Colon (tissue), 2 donors: ENCODE measurements at regions not wholly inside any gene's neighbourhood (a gene's known extent, or its start where the extent isn't known, plus 50 kb on each side); places are given as distances from the start of the nearest gene placed in this dataset.

Experiments
- FAIRE-seq: peaks from 2 replicates; lab custom pipeline; 2012; peaks lifted over from hg19 to GRCh38; lab: Jason Lieb, UNC
- donor health status: control.
- donor health status: control.

- no peak for FAIRE-seq
These were observed 95.6 kb upstream of the TPM1 start for GRCh38 chr15:62946940-62947339.

DNA sequence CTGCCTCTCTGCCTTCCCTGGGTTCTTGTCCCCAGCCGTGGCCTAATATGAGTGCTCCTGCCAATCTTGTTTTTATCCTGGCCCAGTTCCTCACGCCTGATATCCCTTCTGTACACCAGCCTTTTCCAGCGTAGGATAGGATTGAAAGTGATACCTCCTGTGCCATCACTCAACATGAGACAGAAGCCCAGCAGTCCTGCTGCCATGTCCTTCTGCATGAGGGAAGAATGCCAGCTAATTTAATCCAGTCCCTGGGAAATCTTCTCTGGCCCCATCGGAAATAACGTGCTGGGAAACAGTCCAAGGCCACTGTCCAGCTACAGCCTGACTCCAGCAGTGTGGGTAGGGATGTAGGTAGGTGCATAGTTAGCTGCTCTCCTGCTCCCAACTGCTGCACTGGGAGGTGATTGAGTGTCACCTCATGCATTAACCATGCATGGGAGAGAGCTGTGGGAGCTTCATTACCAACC, 92.0 kb upstream of the TPM1 start:
- FAIRE-seq = no peak

- FAIRE-seq = no peak
These were observed 91.1 kb upstream of the TPM1 start for GRCh38 chr15:62951481-62951880.

GRCh38 chr15:62953021-62953420, 89.5 kb upstream of the TPM1 start:
- FAIRE-seq = no peak

GRCh38 chr15:62953496-62954045, 89.0 kb upstream of the TPM1 start:
- no peak for FAIRE-seq

GRCh38 chr15:62957130-62957529, 85.4 kb upstream of the TPM1 start:
- FAIRE-seq = no peak

DNA sequence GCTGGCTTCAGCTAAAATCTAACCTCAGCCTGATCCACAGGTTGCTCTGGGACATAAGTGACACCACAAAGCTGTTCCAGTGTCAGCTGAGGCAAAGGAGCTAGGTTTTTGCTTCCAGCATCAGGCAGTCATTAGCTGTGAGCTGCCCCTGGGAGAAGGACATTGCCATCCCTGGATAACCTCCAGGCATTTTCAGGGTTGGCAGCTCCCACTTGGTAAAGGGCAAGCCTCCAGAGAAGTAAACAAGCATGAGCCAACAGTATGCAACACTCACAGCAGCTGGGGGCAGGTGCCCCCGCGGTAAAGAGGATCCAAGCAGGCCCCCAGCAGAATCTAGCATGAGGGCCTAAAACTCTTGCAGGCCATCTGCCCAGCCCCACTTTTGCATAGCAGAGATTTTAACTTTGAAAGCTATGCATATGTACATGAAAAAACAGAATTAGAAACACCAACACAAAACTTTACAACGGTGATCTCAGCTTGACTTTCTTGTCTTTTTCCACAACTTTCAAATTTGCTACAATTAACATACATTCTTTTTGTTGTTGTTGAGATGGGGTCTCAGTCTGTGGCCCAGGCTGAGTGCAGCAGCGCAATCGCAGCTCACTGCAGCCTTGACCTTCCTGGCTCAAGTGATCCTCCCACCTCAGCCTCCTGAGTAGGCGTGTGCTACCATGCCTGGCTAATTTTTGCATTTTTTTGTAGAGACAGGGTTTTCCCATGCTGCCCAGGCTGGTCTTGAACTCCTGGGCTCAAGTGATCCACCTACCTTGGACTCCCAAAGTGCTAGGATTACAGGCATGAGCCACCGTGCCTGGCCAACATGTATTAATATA, 83.8 kb upstream of the TPM1 start:
- no peak for FAIRE-seq

DNA sequence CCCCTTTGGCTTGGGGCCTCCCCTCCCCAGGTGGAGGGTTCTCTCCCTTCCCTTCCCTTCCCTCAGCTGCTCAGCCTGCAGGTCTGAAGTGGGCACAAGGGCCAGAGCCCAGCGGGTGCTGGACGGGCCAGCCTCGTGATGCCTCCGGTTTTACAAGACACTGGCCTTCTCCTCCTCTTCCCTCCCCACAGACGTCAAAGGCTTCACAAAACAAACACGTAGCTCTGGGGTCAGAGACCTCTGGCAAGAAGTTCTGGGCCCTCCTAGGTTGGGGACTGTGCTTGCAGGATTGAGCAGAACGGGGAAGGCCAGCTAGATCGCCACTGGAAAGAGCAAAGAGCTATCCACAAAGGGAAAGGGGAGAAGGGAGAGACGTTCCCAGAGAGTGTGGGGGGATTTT, 81.4 kb upstream of the TPM1 start:
- FAIRE-seq = no peak

DNA sequence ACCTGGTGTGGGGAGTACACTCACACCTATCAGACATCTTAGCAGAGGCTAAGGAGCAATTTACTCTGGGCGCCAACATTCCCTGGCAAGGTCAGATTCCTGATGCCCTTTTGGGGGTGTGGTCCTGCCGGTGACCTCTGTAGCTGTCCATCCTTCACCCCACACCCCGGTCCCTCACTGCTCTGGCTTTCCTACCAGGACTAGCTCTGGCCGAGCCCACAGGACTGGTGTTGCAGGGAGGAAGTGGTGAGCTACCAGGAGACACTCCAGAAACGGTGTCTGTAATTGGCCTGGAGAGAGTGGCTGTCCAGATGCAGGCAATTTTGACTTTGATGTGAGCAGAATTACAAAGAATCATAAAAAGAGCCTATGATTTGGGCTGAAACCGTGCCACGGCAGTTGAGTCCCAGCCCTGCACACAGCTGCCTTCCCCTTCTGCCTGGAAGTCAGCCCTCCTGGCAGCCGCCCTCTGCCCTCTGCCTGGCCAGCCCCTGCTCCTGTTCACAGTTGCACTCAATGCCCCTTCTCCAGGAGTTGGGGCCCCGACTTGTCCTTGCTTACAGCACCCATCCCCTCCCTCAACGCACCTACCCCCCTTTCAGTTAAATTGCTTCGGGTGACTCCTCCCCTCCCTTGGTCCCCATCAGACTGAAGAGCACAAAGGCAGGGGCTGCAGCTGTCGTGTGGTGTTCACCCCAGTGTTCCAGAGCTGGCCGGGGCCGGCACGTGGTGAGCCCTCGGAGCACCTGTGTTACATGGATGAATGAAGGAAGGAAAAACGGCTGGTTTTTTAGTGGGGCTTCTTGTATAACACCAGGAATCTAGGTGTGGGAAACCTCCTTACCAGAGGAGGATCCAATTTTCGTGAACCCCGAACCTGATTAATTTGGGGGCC, 80.2 kb upstream of the TPM1 start:
- FAIRE-seq = no peak

- no peak for FAIRE-seq
These were observed 78.3 kb upstream of the TPM1 start for GRCh38 chr15:62964251-62964650.

DNA sequence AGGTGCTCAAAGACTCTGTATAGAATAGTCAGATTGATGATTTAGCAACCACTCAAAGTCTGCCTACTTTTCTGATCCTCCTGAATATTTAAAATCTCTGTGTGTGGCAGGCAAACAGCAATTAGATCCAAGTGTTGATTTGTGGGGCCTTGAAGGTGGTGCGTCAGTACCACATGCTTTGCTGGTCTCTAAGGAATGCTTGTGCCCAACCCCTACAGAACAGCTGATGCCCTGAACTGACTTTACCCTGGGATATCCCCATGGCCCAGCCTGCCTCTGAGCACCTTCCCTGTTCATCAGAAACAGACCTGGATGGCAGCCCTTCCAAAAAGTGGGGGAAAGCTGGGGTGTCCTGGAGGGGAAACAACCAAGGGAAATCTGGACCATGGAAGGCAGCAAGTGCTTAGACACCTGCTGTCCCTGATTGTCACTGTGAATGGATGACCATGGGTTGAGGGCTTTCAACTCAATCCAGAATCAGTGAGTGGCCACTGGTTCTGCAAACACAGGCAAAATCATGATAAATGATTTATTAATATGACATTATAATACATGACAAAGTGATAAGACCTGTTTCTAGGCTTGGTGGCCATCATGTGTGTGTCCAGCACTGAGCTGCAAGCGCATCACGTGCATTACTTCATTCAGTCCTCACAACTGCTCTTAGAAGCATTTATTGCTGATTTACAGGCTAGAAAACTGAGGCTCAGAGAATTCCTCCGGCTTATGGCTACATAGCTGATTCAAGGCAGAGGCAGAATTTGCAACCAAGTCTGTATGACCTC, 76.1 kb upstream of the TPM1 start:
- FAIRE-seq = no peak

DNA sequence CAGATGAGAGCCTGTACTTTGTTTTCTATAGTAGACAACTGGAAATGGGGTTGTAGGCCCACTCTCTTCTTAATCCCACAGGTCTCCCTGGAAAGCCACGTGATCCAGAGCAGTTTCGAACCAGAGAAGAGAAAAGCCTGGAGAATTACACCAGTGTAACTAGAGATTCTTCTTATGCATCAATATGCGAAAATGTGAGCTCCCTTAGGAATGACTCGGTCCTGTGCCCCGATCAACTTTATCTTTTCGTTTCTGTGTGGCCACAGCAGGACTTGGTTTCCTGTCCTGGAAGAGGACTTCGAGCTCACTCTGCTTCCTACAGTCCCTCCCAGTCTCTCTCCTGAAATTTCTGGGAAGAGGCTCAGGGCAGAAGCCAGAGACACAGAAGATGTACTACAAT, 73.8 kb upstream of the TPM1 start:
- FAIRE-seq = no peak

DNA sequence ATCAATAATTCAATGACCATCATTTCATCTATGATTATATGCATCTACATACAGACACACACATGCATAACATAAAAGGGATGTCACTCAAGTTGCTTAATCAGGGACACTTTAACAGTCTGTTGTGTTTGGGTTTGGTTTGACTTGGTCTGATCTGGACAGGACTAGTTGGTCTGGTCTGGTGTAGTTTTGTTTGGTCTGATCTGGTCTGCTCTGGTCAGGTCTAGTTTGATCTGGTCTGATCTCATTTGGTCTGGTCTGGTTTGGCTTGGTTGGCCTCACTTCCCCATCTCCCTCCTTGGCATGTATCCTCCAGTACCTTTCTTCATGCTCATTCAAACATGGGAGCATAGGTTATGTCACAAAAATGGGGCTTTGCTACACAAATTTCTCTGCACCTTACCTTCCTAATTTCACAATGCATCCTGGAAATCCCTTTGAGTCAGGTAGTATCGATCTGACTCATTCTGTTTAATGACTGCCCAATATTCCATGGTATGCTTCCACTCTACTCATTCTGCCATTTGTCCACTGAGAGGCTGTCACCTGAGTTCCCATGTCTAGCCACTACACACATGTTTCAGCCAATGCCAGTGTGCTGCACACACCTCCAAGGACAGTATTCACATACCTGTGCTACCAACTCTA, 73.0 kb upstream of the TPM1 start:
- no peak for FAIRE-seq

GRCh38 chr15:62972814-62973213, 69.7 kb upstream of the TPM1 start:
- FAIRE-seq = no peak

DNA sequence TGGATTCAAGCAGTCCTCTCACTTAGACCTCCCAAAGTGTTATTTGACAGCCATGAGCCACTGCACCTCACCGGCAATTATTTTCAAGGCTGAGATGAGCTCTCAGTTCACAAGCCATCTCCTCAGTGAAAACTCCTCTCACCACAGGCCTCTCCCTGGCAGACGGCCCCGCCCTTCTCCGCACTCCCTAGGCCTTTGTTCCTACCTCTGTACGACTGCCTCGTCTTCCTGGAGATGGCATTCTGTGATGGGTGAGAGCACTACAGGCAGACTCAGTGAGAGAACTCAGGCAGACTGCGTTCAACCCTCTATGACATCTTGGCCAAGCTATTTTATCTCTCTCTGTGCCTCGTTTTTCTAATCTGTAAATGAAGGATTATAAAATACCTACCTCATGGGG, 67.0 kb upstream of the TPM1 start:
- no peak for FAIRE-seq

- no peak for FAIRE-seq
These were observed 66.2 kb upstream of the TPM1 start for GRCh38 chr15:62976301-62976881.

GRCh38 chr15:62977952-62978811, 64.4 kb upstream of the TPM1 start:
- FAIRE-seq = no peak

GRCh38 chr15:62979252-62979651, 63.3 kb upstream of the TPM1 start:
- no peak for FAIRE-seq

DNA sequence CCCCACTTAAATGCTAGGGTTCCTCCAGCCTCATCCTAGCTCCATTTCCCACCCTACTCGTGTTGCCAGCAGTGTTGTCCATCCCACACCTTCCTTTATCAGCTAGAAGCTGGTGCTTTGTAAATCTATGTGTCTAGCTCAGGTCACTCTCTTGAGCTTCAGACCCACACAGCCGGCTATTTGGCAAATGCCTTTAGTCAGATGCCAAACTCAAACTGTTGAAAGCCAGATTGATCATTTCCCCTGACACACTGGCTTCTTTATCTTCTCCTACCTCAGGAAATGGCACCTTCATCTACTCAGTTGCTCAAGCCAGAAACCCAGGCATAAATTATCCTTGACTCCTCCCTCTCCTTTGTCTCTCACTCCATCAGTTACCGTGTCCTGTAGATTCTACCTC, 61.5 kb upstream of the TPM1 start:
- no peak for FAIRE-seq

DNA sequence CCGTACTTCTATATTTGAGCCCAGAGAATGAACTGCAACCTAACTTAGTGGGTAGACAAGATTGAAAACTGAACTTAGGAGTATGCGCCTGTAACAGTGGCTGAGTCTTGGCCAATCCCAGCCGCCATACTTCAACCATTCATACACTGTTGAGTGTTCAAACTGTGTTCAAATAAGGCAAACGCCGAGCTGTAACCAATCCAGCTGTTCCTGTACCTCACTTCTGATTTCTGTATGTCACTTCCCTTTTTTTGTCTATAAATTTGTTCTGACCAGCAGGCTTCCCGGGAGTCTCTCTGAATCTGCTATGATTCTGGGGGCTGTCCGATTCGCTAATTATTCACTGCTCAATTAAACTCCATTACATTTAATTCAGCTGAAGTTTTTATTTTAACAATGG, 58.6 kb upstream of the TPM1 start:
- FAIRE-seq = no peak
